Liver (tissue), 8 donors: ENCODE measurements at regions not wholly inside any gene's neighbourhood (a gene's known extent, or its start where the extent isn't known, plus 50 kb on each side); places are given as distances from the start of the nearest gene placed in this dataset.
"Not testable (repeated sequence)": the region's sequence is repeated elsewhere in the genome, so short reads cannot be mapped to it uniquely, and the experiment has no call there.

ENCODE experiments used
- DNase-seq: peaks from one replicate; pipeline ENCODE4 v3.0.0-alpha.2; 2017; ENCODE audit warnings: low spot score
- H3K27ac ChIP-seq, 2 donors: one replicate each; pipeline ENCODE4 v1.7.0; 2013; ENCODE audit warnings: inconsistent platforms in 2 of 2, low read length in 2 of 2, control low read depth in 1 of 2, low read depth in 1 of 2, mild to moderate bottlenecking in 1 of 2
- H3K27me3 ChIP-seq, 4 donors: one replicate each; pipeline versions ENCODE4 v1.6.1 to v1.7.0; 2013; ENCODE audit warnings: low read length in 3 of 4, inconsistent platforms in 1 of 4, mild to moderate bottlenecking in 1 of 4, moderate library complexity in 1 of 4; ENCODE audit not compliant: control insufficient read depth in 4 of 4, insufficient read depth in 4 of 4
- H3K36me3 ChIP-seq, 4 donors: one replicate each; pipeline versions ENCODE4 v1.6.1 to v1.7.0; 2013; ENCODE audit warnings: low read length in 3 of 4, mild to moderate bottlenecking in 3 of 4, low read depth in 1 of 4, moderate library complexity in 1 of 4; ENCODE audit not compliant: control insufficient read depth in 4 of 4, insufficient read depth in 3 of 4
- H3K4me1 ChIP-seq, 4 donors: one replicate each; pipeline versions ENCODE4 v1.6.1 to v1.7.0; 2013; ENCODE audit warnings: low read length in 3 of 4, mild to moderate bottlenecking in 3 of 4, moderate library complexity in 1 of 4; ENCODE audit not compliant: control insufficient read depth in 4 of 4, insufficient read depth in 4 of 4
- H3K4me3 ChIP-seq, 3 donors: one replicate each; pipeline versions ENCODE4 v1.6.1 to v1.7.0; 2013; ENCODE audit warnings: low read length in 3 of 3, control low read depth in 1 of 3, low read depth in 1 of 3, mild to moderate bottlenecking in 1 of 3
- H3K9ac ChIP-seq, 2 donors: one replicate each; pipeline ENCODE4 v1.7.0; 2013; ENCODE audit warnings: low read length in 2 of 2, mild to moderate bottlenecking in 2 of 2, moderate library complexity in 2 of 2, control low read depth in 1 of 2, low read depth in 1 of 2
- H3K9me3 ChIP-seq, 4 donors: one replicate each; pipeline versions ENCODE4 v1.6.1 to v1.7.0; 2013; ENCODE audit warnings: low read length in 3 of 4; ENCODE audit not compliant: control insufficient read depth in 4 of 4
- NR2F2 ChIP-seq: IDR thresholded peaks from 2 replicates; pipeline ENCODE4 v1.6.1; 2016; ENCODE audit warnings: antibody characterized with exemption
- SP1 ChIP-seq: IDR thresholded peaks from 2 replicates; pipeline ENCODE4 v1.6.1; 2018; ENCODE audit warnings: antibody characterized with exemption, mild to moderate bottlenecking
- WGBS: extraction: QIAGEN DNeasy Blood & Tissue Kit; methylation state at CpG from one replicate; pipeline ENCODE4 v1.1.7; 2013; 5-methylcytosine and 5-hydroxymethylcytosine counted together
- TF ChIP-seq, protein P1 (sequence below): fragments of 150-350 bp; IDR thresholded peaks from 2 replicates; pipeline ENCODE4 v1.5.1; 2017; ENCODE audit warnings: improper control_type of control experiment, low read depth, low read length; ENCODE audit not compliant: missing input control
- TF ChIP-seq, protein P2 (sequence below): IDR thresholded peaks from 2 replicates; pipeline ENCODE4 v1.6.1; 2016; ENCODE audit warnings: antibody characterized with exemption
- donor health status: healthy.
- donor health status: healthy.
- donor health status: healthy.
- donor health status: healthy.
- donor health status: healthy.

DNA sequence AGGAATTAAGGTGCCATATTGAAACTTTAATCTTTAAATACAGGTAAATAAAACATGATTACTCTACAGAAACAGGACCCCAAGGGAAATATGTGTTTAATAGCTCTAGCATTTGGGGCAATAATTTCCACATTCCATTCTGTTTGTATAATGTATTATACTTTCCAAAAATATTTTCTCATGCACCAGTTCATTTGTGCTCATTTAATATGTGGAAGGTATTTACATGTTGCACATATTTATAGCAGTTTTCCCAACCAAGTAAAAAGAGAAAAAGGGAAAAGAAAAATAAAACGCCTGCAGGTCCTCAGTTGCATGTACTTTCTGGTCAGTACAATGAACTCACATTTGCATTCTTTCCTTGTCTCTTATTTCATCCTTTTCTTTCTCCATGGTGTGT lies 129.5 kb upstream of the SULF2 start:
- H3K36me3 ChIP-seq = no peaks in the 10 kb centered on the region
- no peak overlapping the region for H3K27ac ChIP-seq
- TF ChIP-seq NR2F2 = no peak
- TF ChIP-seq, protein P1, sequence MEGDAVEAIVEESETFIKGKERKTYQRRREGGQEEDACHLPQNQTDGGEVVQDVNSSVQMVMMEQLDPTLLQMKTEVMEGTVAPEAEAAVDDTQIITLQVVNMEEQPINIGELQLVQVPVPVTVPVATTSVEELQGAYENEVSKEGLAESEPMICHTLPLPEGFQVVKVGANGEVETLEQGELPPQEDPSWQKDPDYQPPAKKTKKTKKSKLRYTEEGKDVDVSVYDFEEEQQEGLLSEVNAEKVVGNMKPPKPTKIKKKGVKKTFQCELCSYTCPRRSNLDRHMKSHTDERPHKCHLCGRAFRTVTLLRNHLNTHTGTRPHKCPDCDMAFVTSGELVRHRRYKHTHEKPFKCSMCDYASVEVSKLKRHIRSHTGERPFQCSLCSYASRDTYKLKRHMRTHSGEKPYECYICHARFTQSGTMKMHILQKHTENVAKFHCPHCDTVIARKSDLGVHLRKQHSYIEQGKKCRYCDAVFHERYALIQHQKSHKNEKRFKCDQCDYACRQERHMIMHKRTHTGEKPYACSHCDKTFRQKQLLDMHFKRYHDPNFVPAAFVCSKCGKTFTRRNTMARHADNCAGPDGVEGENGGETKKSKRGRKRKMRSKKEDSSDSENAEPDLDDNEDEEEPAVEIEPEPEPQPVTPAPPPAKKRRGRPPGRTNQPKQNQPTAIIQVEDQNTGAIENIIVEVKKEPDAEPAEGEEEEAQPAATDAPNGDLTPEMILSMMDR = no peak
- TF ChIP-seq, protein P2, sequence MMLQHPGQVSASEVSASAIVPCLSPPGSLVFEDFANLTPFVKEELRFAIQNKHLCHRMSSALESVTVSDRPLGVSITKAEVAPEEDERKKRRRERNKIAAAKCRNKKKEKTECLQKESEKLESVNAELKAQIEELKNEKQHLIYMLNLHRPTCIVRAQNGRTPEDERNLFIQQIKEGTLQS = no peak
- TF ChIP-seq SP1 = no peak
- H3K9ac ChIP-seq = no peak overlapping the region
- WGBS = 37% methylated on average over 1 of the region's 1 CpG
- no peaks in the 10 kb centered on the region for H3K4me1 ChIP-seq
- H3K9me3 ChIP-seq = no peaks in the 10 kb centered on the region
- no peak for DNase-seq
- peaks cover 0 to 4% (median 0%) of the 10 kb centered on the region in 4 donors for H3K27me3 ChIP-seq
- H3K4me3 ChIP-seq = no peak overlapping the region

DNA sequence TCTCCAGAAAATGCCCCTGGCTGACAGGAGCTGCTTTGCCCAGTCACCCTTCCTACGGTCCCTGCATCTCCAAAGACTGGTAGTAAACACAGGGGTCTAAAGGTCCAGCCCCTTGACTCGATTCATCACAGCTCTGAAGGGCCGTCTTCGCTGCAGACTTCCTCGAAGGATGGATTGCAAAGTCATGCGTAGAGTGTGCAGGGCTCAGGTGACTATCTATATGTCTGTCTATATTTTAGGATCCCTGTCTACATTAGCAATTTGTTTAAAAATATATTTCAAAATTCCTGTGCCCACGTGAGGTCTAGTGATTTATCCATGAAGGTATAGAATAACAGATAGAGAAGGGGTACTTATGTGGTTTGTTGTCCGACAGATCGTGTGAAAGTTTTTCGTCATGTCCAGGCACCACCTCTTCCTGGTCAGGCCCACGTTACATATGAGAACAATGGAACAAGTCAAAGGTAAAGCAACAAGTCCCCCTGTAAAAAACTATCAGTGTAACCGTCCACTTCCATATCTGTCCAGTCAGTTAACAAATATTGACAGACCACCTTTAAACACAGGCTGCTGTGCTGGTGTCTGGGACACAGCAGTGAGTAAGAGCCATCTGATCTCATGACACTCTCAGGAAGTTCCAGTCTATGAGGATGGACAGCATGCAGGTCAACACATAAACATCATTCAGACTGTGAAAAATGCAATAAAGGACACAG lies 127.7 kb upstream of the SULF2 start:
- H3K4me3 ChIP-seq, H3K36me3 ChIP-seq, H3K27me3 ChIP-seq, H3K4me1 ChIP-seq, H3K9me3 ChIP-seq, H3K9ac ChIP-seq, H3K27ac ChIP-seq, DNase-seq: not testable (repeated sequence)
- WGBS = 80% methylated on average over 12 of the region's 12 CpGs

DNA sequence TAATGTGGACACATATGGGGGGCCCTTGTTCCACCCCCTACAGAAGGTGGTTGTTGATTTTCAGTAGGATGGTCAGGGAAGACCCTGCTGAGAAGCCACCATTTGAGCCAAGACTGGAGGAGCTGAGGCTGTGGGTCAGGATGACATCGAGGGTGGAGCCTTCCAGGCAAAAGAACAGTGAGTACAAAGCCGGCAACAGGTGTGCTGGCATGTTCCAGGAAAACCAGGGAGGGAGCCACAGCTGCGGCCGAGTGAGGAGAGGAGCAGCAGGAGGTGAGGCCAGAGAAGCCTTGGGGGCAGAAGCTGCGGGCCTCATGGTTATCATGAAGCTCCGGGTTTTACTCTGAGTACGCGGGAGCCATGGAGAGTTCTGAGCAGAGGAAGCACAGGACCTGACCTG lies 126.9 kb upstream of the SULF2 start:
- not testable (repeated sequence) for H3K9ac ChIP-seq, H3K4me1 ChIP-seq, H3K4me3 ChIP-seq, H3K27me3 ChIP-seq, H3K9me3 ChIP-seq, H3K36me3 ChIP-seq, DNase-seq, H3K27ac ChIP-seq
- 80% methylated on average over 8 of the region's 8 CpGs for WGBS

DNA sequence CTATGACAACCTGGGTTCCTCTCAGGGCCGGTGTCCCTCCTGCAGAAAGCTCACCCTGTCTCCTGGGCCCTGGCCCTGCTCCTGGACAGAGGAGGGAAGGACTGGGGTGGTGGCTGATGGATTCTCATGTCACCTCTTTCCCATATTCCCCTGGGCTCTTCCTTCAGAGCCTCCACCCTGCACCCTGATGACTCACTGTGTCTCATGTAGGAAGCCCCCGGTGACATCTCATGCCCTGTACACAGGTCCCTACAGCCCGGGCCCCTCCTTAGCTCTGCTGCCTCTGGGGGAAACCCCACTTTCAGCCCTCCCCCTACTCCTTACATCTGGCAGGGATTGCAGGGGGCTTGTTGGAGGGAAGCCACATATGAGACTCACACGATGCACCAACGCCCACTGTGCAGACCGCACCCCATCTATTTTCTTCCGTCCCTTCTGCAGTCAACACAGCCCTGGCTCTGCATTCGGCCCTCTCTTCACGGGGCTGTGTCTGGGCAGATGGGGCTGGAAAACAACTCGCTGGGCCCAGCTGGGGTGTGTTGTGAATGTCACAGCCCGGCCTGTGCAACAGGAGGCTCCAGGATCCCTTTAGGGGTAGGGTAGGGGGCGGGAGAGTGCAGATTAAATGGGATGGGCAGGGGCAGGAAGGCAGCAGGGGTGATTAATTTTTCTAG lies 124.6 kb upstream of the SULF2 start:
- H3K4me3 ChIP-seq, H3K9me3 ChIP-seq, H3K36me3 ChIP-seq, H3K27ac ChIP-seq, H3K4me1 ChIP-seq, H3K27me3 ChIP-seq, H3K9ac ChIP-seq, DNase-seq: not testable (repeated sequence)
- 87% methylated on average over 12 of the region's 12 CpGs for WGBS

DNA sequence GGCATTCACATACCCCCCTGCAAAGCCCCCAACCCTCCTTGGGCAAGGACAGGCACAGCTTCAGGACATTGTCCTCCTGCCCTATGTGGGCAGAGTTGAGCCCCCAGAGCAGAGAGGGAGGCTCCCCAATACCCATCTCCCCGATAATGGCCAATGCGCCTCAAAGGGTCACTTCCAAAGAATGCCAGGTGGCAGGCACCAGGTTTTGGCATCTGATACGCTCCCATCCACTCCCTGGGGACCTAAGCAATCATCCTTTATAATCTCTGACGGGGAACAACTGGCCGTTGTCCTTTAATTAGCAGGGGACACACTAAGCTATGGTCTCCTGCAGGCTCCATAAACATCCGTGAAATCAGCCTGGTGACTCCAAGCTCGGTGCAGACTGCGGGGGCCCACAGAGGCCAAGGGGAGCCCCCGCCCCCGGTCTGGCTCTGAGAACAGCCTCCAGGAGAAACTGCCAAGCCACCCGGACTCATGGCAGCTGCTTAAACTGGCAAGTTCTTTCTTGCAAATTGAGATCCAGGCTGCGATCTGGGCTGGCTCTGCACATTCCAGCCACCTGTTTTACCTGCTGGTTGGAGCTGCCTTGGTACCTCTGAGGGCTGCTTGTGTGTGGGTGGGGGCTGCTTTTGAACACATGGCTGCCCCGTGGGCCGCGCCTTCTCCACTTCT lies 123.2 kb upstream of the SULF2 start:
- 70% methylated on average over 15 of the region's 15 CpGs for WGBS

DNA sequence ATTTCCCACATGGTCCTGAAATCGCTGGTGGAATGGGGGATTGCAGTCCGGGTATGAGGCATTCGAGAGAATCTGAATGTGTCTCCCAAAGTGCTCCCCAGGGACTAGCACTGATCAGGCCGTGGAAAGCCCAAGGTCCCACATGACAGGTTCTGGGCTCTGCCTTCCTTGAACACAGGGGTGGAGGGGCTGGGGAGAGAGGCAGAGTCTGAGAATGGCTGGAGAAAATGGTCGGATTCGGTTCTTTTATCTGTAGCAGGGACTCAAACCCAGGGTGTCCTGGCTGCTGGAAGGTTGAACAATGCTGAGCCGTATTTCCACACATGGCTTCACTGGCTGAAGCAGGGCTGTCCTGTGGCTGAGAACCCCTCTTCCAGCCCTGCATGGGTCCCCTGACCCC lies 122.7 kb upstream of the SULF2 start:
- H3K36me3 ChIP-seq, DNase-seq: not testable (repeated sequence)
- 79% methylated on average over 7 of the region's 7 CpGs for WGBS

More for the DNA sequence above, 123.2 kb upstream of the SULF2 start:
- H3K4me1 ChIP-seq, H3K4me3 ChIP-seq, H3K36me3 ChIP-seq, H3K9ac ChIP-seq, H3K27me3 ChIP-seq, DNase-seq, H3K27ac ChIP-seq, H3K9me3 ChIP-seq: not testable (repeated sequence)

More for the DNA sequence above, 122.7 kb upstream of the SULF2 start:
- H3K4me3 ChIP-seq, H3K27ac ChIP-seq, H3K4me1 ChIP-seq, H3K27me3 ChIP-seq, H3K9me3 ChIP-seq, H3K9ac ChIP-seq: not testable (repeated sequence)
